K562 (cell line): ENCODE measurements at regions not wholly inside any gene's neighbourhood (a gene's known extent, or its start where the extent isn't known, plus 50 kb on each side); places are given as distances from the start of the nearest gene placed in this dataset.
A peak's percentile ranks its signal among the peaks of the same experiment; 100 is the strongest.

Experiments used
- BCOR ChIP-seq: fragments of 450-650 bp; IDR thresholded peaks from 2 replicates; pipeline ENCODE4 v1.6.1; 2016
- CBX3 ChIP-seq, 2 experiments: IDR thresholded peaks; 1 replicate in 1 of 2; 2 replicates in 1 of 2; pipeline ENCODE4 v1.6.1; 2012; ENCODE audit warnings: inconsistent platforms in 2 of 2, low read length in 2 of 2, borderline replicate concordance in 1 of 2, control low read depth in 1 of 2
- CREM ChIP-seq: IDR thresholded peaks from 2 replicates; pipeline ENCODE4 v1.6.1; 2014; ENCODE audit warnings: antibody characterized with exemption, low read depth
- CTBP1 ChIP-seq: fragments of 450-650 bp; IDR thresholded peaks from 2 replicates; pipeline ENCODE4 v1.6.1; 2016; ENCODE audit warnings: borderline replicate concordance
- FOXJ2 ChIP-seq: fragments of 200-800 bp; sonication (Bioruptor generic); IDR thresholded peaks from 2 replicates; pipeline ENCODE4 v1.6.1; 2016; ENCODE audit warnings: missing genetic modification characterization, missing compliant biosample characterization
- FOXK2 ChIP-seq, 2 experiments: fragments of 450-650 bp; IDR thresholded peaks in 1 of 2; conservative IDR thresholded peaks in 1 of 2; 2 replicates each; pipeline ENCODE4 v1.6.1; 2016; ENCODE audit warnings: low read depth in 2 of 2, mild to moderate bottlenecking in 1 of 2
- HDAC2 ChIP-seq: fragments of 450-650 bp; IDR thresholded peaks from 2 replicates; pipeline ENCODE4 v1.6.1; 2016; ENCODE audit warnings: mild to moderate bottlenecking
- JUND ChIP-seq, 2 experiments: IDR thresholded peaks; 2 replicates in 1 of 2; 3 replicates in 1 of 2; pipeline ENCODE4 v1.6.1; 2011; ENCODE audit warnings: borderline replicate concordance in 2 of 2, low read depth in 2 of 2, low read length in 2 of 2, improper control_type of control experiment in 1 of 2, missing biosample characterization in 1 of 2, missing genetic modification characterization in 1 of 2, missing genetic modification reagents in 1 of 2
- KLF16 ChIP-seq: IDR thresholded peaks from 2 replicates; pipeline ENCODE4 v1.6.1; 2016; ENCODE audit warnings: antibody characterized with exemption
- LEF1 ChIP-seq: fragments of 450-650 bp; IDR thresholded peaks from 2 replicates; pipeline ENCODE4 v1.6.1; 2016; ENCODE audit warnings: mild to moderate bottlenecking
- NFXL1 ChIP-seq: fragments of 450-650 bp; formaldehyde crosslinking; IDR thresholded peaks from 2 replicates; pipeline ENCODE4 v1.4.0; 2021; ENCODE audit warnings: mild to moderate bottlenecking
- PML ChIP-seq: IDR thresholded peaks from 2 replicates; pipeline ENCODE4 v1.6.1; 2012; ENCODE audit warnings: low read length, inconsistent platforms
- RAD51 ChIP-seq: fragments of 450-650 bp; IDR thresholded peaks from 2 replicates; pipeline ENCODE4 v1.7.1; 2016; ENCODE audit warnings: low read depth, mild to moderate bottlenecking, borderline replicate concordance
- RCOR1 ChIP-seq, 2 experiments: IDR thresholded peaks; 2 replicates each; pipeline ENCODE4 v1.6.1; 2012; ENCODE audit warnings: low read depth in 2 of 2, low read length in 2 of 2, borderline replicate concordance in 1 of 2, improper control_type of control experiment in 1 of 2
- SMARCA4 ChIP-seq: fragments of 450-650 bp; IDR thresholded peaks from 2 replicates; pipeline ENCODE4 v1.6.1; 2016
- SMARCE1 ChIP-seq: fragments of 450-650 bp; IDR thresholded peaks from 2 replicates; pipeline ENCODE4 v1.7.1; 2016; ENCODE audit warnings: mild to moderate bottlenecking
- SOX6 ChIP-seq: fragments of 450-650 bp; IDR thresholded peaks from 2 replicates; pipeline ENCODE4 v1.6.1; 2014; ENCODE audit warnings: mild to moderate bottlenecking
- TCFL5 ChIP-seq: fragments of 250-450 bp; sonication (Bioruptor Pico); conservative IDR thresholded peaks from 2 replicates; pipeline ENCODE4 v1.6.1; 2021; ENCODE audit warnings: mild to moderate bottlenecking, moderate library complexity, matching md5 sums
- U2AF1 ChIP-seq: fragments of 200-400 bp; formaldehyde crosslinking; optimal IDR thresholded peaks from 2 replicates; pipeline ENCODE3; 2017; ENCODE audit warnings: mild to moderate bottlenecking, low read depth, low read length, moderate library complexity
- ZFX ChIP-seq: sonication (generic); formaldehyde crosslinking; IDR thresholded peaks from 2 replicates; pipeline ENCODE4 v1.8.0; 2022; ENCODE audit warnings: mild to moderate bottlenecking, missing genetic modification reagents, moderate library complexity
- ZNF121 ChIP-seq: sonication (generic); formaldehyde crosslinking; conservative IDR thresholded peaks from 2 replicates; pipeline ENCODE4 v1.8.0; 2022; ENCODE audit warnings: missing genetic modification reagents
- TF ChIP-seq, protein P1 (sequence below), 3 experiments: fragments of 200-800 bp in 1 of 3; sonication (Bioruptor generic) in 1 of 3; sonication (generic) in 1 of 3; formaldehyde crosslinking in 1 of 3; IDR thresholded peaks; 2 replicates each; pipeline versions ENCODE4 v1.6.1 to v1.8.0; 2016 to 2022; ENCODE audit warnings: mild to moderate bottlenecking in 2 of 3, missing compliant biosample characterization in 2 of 3, missing genetic modification characterization in 2 of 3, missing genetic modification reagents in 1 of 3
- TF ChIP-seq, protein P2 (sequence below): fragments of 450-650 bp; conservative IDR thresholded peaks from 2 replicates; pipeline ENCODE4 v1.6.1; 2016; ENCODE audit warnings: missing genetic modification characterization, low read depth, mild to moderate bottlenecking, control low read depth, missing compliant biosample characterization
- TF ChIP-seq, protein P3 (sequence below): fragments of 250-450 bp; sonication (Bioruptor Pico); IDR thresholded peaks from 2 replicates; pipeline ENCODE4 v1.5.0; 2021; ENCODE audit warnings: mild to moderate bottlenecking, moderate library complexity

DNA sequence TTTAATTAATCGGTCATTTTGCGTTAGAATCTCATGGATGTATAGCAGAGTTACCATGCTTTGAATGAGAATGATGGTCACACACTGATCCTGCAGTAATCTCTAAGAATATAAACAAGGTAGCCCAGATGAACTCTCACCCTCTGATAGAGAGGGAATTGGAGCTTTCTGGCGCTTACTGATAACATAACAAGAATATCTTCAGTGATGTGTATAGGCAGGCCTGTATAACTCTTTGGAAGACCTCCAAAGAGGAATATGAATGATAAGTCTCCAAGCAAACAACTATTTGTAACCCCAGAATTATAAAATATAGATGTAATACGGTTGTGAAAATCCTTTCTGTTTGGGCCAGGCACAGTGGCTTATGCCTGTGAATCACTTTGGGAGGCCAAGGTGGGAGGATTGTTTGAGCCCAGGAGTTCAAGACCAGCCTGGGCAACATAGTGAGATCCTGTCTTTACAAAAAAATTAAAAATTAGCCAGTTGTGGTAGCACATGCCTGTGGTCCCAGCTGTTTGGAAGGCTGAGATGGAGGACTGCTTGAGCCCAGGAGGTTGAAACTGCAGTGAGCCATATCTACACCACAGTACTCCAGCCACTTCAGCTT, 52.5 kb upstream of the LTBP1 start (continued):
- TF ChIP-seq JUND (IDR thresholded peaks at IDR 0.05; ENCODE audit: borderline replicate concordance, low read depth, low read length) (peak; percentile 31; the same call in 1 of the 2 replicates), JUND (tag; IDR thresholded peaks at IDR 0.05; ENCODE audit: borderline replicate concordance, low read depth, low read length) (no peak; the same call in 2 of the 3 replicates), FOXJ2 (tag) (peak; percentile 63; the same call in 1 of the 2 replicates), CBX3 (IDR thresholded peaks at IDR 0.05; ENCODE audit: borderline replicate concordance in 1 of 2, low read length in 2 of 2) (peak in 1 of 2 experiments; percentile 8; a peak in 1 of 3 replicates), SMARCE1 (peak; percentile 75), HDAC2 (0 out of 2 replicates have a peak, but pooled peaks have one; percentile 55), PML (peak; percentile 56), RCOR1 (IDR thresholded peaks at IDR 0.05; ENCODE audit: borderline replicate concordance in 1 of 2, low read depth in 2 of 2, low read length in 2 of 2) (peak in 1 of 2 experiments; percentile 87; a peak in 3 of 4 replicates), KLF16 (peak; percentile 76; the same call in 1 of the 2 replicates), RAD51 (no peak), CTBP1 (peak; percentile 78), SOX6 (peak; percentile 81), NFXL1 (CRISPR knock-in tag) (no peak), CREM (0 out of 2 replicates have a peak, but pooled peaks have one; percentile 41), FOXK2 (conservative IDR thresholded peaks at IDR 0.05 in 1 of 2, IDR thresholded peaks at IDR 0.05 in 1 of 2; ENCODE audit: low read depth in 2 of 2) (peak; percentile 93 to 95), ZNF121 (CRISPR knock-in tag) (peak; percentile 99), BCOR (peak; percentile 83), LEF1 (peak; percentile 51; the same call in 1 of the 2 replicates), SMARCA4 (peak; percentile 78; the same call in 1 of the 2 replicates), ZFX (CRISPR knock-in tag) (no peak), TCFL5 (CRISPR knock-in tag) (no peak), U2AF1 (no peak)
- TF ChIP-seq, protein P1, sequence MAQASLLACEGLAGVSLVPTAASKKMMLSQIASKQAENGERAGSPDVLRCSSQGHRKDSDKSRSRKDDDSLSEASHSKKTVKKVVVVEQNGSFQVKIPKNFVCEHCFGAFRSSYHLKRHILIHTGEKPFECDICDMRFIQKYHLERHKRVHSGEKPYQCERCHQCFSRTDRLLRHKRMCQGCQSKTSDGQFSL (CRISPR knock-in tag; IDR thresholded peaks at IDR 0.05) = no peak
- TF ChIP-seq, protein P1 (tag; IDR thresholded peaks at IDR 0.05) = no peak
- TF ChIP-seq, protein P2, sequence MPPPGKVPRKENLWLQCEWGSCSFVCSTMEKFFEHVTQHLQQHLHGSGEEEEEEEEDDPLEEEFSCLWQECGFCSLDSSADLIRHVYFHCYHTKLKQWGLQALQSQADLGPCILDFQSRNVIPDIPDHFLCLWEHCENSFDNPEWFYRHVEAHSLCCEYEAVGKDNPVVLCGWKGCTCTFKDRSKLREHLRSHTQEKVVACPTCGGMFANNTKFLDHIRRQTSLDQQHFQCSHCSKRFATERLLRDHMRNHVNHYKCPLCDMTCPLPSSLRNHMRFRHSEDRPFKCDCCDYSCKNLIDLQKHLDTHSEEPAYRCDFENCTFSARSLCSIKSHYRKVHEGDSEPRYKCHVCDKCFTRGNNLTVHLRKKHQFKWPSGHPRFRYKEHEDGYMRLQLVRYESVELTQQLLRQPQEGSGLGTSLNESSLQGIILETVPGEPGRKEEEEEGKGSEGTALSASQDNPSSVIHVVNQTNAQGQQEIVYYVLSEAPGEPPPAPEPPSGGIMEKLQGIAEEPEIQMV (tag) = no peak
- TF ChIP-seq, protein P3, sequence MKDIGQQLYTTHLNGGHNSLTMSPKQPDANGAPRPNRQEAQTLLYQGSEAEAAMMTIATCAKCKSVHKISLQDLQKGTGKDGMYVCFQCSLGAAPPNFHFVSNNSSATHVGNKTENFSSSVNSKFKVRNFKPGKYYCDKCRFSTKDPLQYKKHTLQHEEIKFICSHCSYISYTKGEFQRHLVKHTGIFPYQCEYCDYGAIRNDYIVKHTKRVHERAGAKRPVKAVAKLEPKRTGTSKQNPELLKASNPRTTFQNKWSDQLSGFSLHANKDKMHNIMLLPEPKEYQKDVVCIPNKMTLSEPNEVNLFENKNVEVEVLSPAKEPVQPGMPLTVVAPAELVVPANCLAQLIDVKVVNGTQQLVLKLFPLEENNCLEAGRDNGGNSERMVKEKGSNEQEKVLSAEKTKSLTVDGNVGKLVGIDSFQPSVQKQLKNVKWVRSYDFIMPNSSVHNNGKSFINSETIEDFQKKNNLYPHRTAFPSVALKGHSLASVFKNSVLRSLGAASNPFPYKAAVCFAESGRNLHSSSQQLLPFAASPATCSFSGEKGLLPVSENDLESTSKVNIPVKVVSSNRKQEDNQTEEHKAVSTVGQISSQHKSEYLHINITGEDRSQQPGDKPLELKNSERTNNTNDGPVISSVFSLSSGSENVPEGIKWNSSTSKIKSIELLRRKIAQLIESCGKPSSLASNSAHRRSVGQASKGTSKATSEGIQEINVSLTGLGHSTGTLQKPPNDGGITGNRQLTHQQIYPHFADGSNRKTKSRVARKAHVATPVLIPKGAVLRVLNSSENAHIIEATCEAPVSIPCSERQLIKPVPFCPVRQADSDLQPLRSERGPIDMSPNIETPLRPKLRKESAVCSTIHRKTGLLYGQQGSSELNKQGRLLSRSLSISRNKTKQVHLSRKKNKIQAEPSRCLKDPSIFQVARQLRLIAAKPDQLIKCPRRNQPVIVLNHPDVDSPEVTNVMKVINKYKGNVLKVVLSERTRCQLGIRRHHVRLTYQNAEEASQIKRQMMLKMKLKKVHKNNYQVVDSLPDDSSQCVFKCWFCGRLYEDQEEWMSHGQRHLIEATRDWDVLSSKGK (CRISPR knock-in tag) = no peak
